ENCODE measurements at regions not wholly inside any gene's neighbourhood (a gene's known extent, or its start where the extent isn't known, plus 50 kb on each side); places are given as distances from the start of the nearest gene placed in this dataset.

GRCh38 chr2:120662746-120663145 lies 72.9 kb upstream of the GLI2 start:
- DNase-seq: no peak

GRCh38 chr2:120666433-120666832 lies 69.2 kb upstream of the GLI2 start:
- DNase-seq: no peak

GRCh38 chr2:120667981-120668380 lies 67.7 kb upstream of the GLI2 start:
- DNase-seq: no peak

- DNase-seq: peak; percentile 77
Observed at GRCh38 chr2:120669121-120669952, 66.3 kb upstream of the GLI2 start.

- DNase-seq: no peak
Observed at GRCh38 chr2:120669971-120670370, 65.7 kb upstream of the GLI2 start.

- no peak for DNase-seq
Observed at GRCh38 chr2:120670371-120670770, 65.3 kb upstream of the GLI2 start.

GRCh38 chr2:120670771-120671480 lies 64.7 kb upstream of the GLI2 start:
- DNase-seq: no peak

- no peak for DNase-seq
Observed at GRCh38 chr2:120672526-120673204, 63.0 kb upstream of the GLI2 start.

- no peak for DNase-seq
Observed at GRCh38 chr2:120673205-120673550, 62.5 kb upstream of the GLI2 start.

- no peak for DNase-seq
Observed at GRCh38 chr2:120673571-120674061, 62.1 kb upstream of the GLI2 start.

- DNase-seq: no peak
Observed at GRCh38 chr2:120674246-120675170, 61.2 kb upstream of the GLI2 start.

- DNase-seq: peak; percentile 79
Observed at GRCh38 chr2:120675460-120676130, 60.1 kb upstream of the GLI2 start.

- no peak for DNase-seq
Observed at GRCh38 chr2:120677221-120677620, 58.4 kb upstream of the GLI2 start.

- no peak for DNase-seq
Observed at GRCh38 chr2:120677696-120678247, 57.9 kb upstream of the GLI2 start.

- DNase-seq: no peak
Observed at GRCh38 chr2:120678251-120678650, 57.4 kb upstream of the GLI2 start.

- DNase-seq: no peak
Observed at GRCh38 chr2:120678926-120679325, 56.7 kb upstream of the GLI2 start.

- no peak for DNase-seq
Observed at GRCh38 chr2:120679526-120679925, 56.1 kb upstream of the GLI2 start.

GRCh38 chr2:120680136-120680761 lies 55.4 kb upstream of the GLI2 start:
- DNase-seq: peak; percentile 95

GRCh38 chr2:120681181-120681580 lies 54.5 kb upstream of the GLI2 start:
- no peak for DNase-seq

- DNase-seq: no peak
Observed at GRCh38 chr2:120681696-120682288, 53.9 kb upstream of the GLI2 start.

- DNase-seq: no peak
Observed at GRCh38 chr2:120682654-120683053, 53.0 kb upstream of the GLI2 start.

All from dermis blood vessel endothelial cell (primary cell).